HEK293 (cell line): ENCODE measurements at regions not wholly inside any gene's neighbourhood (a gene's known extent, or its start where the extent isn't known, plus 50 kb on each side); places are given as distances from the start of the nearest gene placed in this dataset.

Experiments
- EGR2 ChIP-seq: fragments of 450-650 bp; formaldehyde crosslinking; IDR thresholded peaks from 2 replicates; pipeline ENCODE4 v1.5.1; 2016; ENCODE audit warnings: low read depth, missing biosample characterization, missing genetic modification characterization
- FEZF1 ChIP-seq: fragments of 450-650 bp; formaldehyde crosslinking; IDR thresholded peaks from 2 replicates; pipeline ENCODE4 v1.5.1; 2016; ENCODE audit warnings: missing biosample characterization, missing genetic modification characterization
- GLI2 ChIP-seq: fragments of 450-650 bp; formaldehyde crosslinking; IDR thresholded peaks from 2 replicates; pipeline ENCODE4; 2017; ENCODE audit warnings: missing biosample characterization, missing genetic modification characterization, low read depth, borderline replicate concordance
- INSM2 ChIP-seq: fragments of 450-650 bp; formaldehyde crosslinking; IDR thresholded peaks from 2 replicates; pipeline ENCODE4 v1.5.1; 2016; ENCODE audit warnings: missing biosample characterization, missing genetic modification characterization
- PRDM10 ChIP-seq: fragments of 450-650 bp; formaldehyde crosslinking; IDR thresholded peaks from 2 replicates; pipeline ENCODE4 v1.5.1; 2016; ENCODE audit warnings: missing biosample characterization, missing genetic modification characterization
- SETDB1 ChIP-seq: IDR thresholded peaks from one replicate; pipeline ENCODE4 v1.6.1; 2017; ENCODE audit warnings: mild to moderate bottlenecking, low read length, moderate library complexity, mixed read lengths; ENCODE audit not compliant: insufficient read length
- ZBTB48 ChIP-seq: fragments of 450-650 bp; formaldehyde crosslinking; IDR thresholded peaks from 2 replicates; pipeline ENCODE4 v1.5.1; 2016; ENCODE audit warnings: missing biosample characterization, missing genetic modification characterization
- ZBTB6 ChIP-seq: fragments of 450-650 bp; formaldehyde crosslinking; IDR thresholded peaks from 2 replicates; pipeline ENCODE4 v1.5.1; 2017; ENCODE audit warnings: missing biosample characterization, missing genetic modification characterization
- ZBTB8A ChIP-seq: fragments of 450-650 bp; formaldehyde crosslinking; IDR thresholded peaks from 2 replicates; pipeline ENCODE4 v1.5.1; 2016; ENCODE audit warnings: missing biosample characterization, missing genetic modification characterization
- ZFHX2 ChIP-seq: fragments of 450-650 bp; formaldehyde crosslinking; conservative IDR thresholded peaks from 2 replicates; pipeline ENCODE4 v1.5.1; 2016; ENCODE audit warnings: missing biosample characterization, missing genetic modification characterization
- ZIC2 ChIP-seq: fragments of 450-650 bp; formaldehyde crosslinking; IDR thresholded peaks from 2 replicates; pipeline ENCODE4 v1.5.1; 2016; ENCODE audit warnings: missing biosample characterization, missing genetic modification characterization
- ZNF10 ChIP-seq: fragments of 450-650 bp; formaldehyde crosslinking; IDR thresholded peaks from 2 replicates; pipeline ENCODE4 v1.5.1; 2017; ENCODE audit warnings: missing biosample characterization, missing genetic modification characterization
- ZNF132 ChIP-seq: fragments of 450-650 bp; formaldehyde crosslinking; IDR thresholded peaks from 2 replicates; pipeline ENCODE4 v1.5.1; 2017; ENCODE audit warnings: missing biosample characterization, missing genetic modification characterization, borderline replicate concordance
- ZNF140 ChIP-seq: fragments of 450-650 bp; formaldehyde crosslinking; IDR thresholded peaks from 2 replicates; pipeline ENCODE4 v1.5.1; 2016; ENCODE audit warnings: missing biosample characterization, missing genetic modification characterization
- ZNF174 ChIP-seq: fragments of 450-650 bp; formaldehyde crosslinking; IDR thresholded peaks from 2 replicates; pipeline ENCODE4 v1.5.0; 2017; ENCODE audit warnings: missing biosample characterization, mild to moderate bottlenecking, missing genetic modification characterization
- ZNF211 ChIP-seq: fragments of 450-650 bp; formaldehyde crosslinking; IDR thresholded peaks from 2 replicates; pipeline ENCODE4 v1.5.1; 2016; ENCODE audit warnings: low read depth, missing biosample characterization, missing genetic modification characterization
- ZNF214 ChIP-seq: fragments of 450-650 bp; formaldehyde crosslinking; IDR thresholded peaks from 2 replicates; pipeline ENCODE4 v1.5.1; 2017; ENCODE audit warnings: missing biosample characterization, mild to moderate bottlenecking, missing genetic modification characterization, borderline replicate concordance
- ZNF24 ChIP-seq: fragments of 450-650 bp; formaldehyde crosslinking; IDR thresholded peaks from 2 replicates; pipeline ENCODE4 v1.5.1; 2016; ENCODE audit warnings: missing biosample characterization, missing genetic modification characterization
- ZNF26 ChIP-seq: fragments of 450-650 bp; formaldehyde crosslinking; IDR thresholded peaks from 2 replicates; pipeline ENCODE4 v1.5.1; 2016; ENCODE audit warnings: missing biosample characterization, missing genetic modification characterization
- ZNF354C ChIP-seq: fragments of 450-650 bp; formaldehyde crosslinking; IDR thresholded peaks from 2 replicates; pipeline ENCODE4 v1.5.1; 2016; ENCODE audit warnings: missing biosample characterization, missing genetic modification characterization, low read depth, borderline replicate concordance
- ZNF473 ChIP-seq: fragments of 450-650 bp; formaldehyde crosslinking; IDR thresholded peaks from 2 replicates; pipeline ENCODE4 v1.5.1; 2017; ENCODE audit warnings: missing biosample characterization, missing genetic modification characterization
- ZNF513 ChIP-seq: fragments of 450-650 bp; IDR thresholded peaks from 2 replicates; pipeline ENCODE4 v1.5.1; 2018; ENCODE audit warnings: missing biosample characterization, missing genetic modification characterization
- ZNF548 ChIP-seq: fragments of 450-650 bp; formaldehyde crosslinking; IDR thresholded peaks from 2 replicates; pipeline ENCODE4 v1.5.1; 2016; ENCODE audit warnings: missing biosample characterization, missing genetic modification characterization
- ZNF561 ChIP-seq: fragments of 450-650 bp; IDR thresholded peaks from 2 replicates; pipeline ENCODE4 v1.5.1; 2018; ENCODE audit warnings: missing biosample characterization, missing genetic modification characterization, borderline replicate concordance
- ZNF621 ChIP-seq: fragments of 450-650 bp; formaldehyde crosslinking; IDR thresholded peaks from 2 replicates; pipeline ENCODE4 v1.5.1; 2017; ENCODE audit warnings: missing biosample characterization, missing genetic modification characterization
- ZNF629 ChIP-seq: fragments of 450-650 bp; formaldehyde crosslinking; IDR thresholded peaks from 2 replicates; pipeline ENCODE4 v1.5.1; 2017; ENCODE audit warnings: missing biosample characterization, missing genetic modification characterization
- ZNF658 ChIP-seq: fragments of 450-650 bp; formaldehyde crosslinking; IDR thresholded peaks from 2 replicates; pipeline ENCODE4; 2016; ENCODE audit warnings: missing biosample characterization, missing genetic modification characterization
- ZNF692 ChIP-seq: fragments of 450-650 bp; formaldehyde crosslinking; IDR thresholded peaks from 2 replicates; pipeline ENCODE4 v1.5.1; 2016; ENCODE audit warnings: missing biosample characterization, missing genetic modification characterization
- ZNF785 ChIP-seq: fragments of 450-650 bp; formaldehyde crosslinking; IDR thresholded peaks from 2 replicates; pipeline ENCODE4 v1.5.1; 2016; ENCODE audit warnings: missing biosample characterization, missing genetic modification characterization
- ZSCAN23 ChIP-seq: fragments of 450-650 bp; formaldehyde crosslinking; IDR thresholded peaks from 2 replicates; pipeline ENCODE4 v1.5.1; 2016; ENCODE audit warnings: missing biosample characterization, missing genetic modification characterization

- TF ChIP-seq ZNF354C (tag by site-specific recombination) (no peak), ZNF473 (no peak), ZNF174 (no peak), ZNF692 (tag by site-specific recombination) (no peak), ZBTB48 (tag by site-specific recombination) (no peak; the same call in 1 of the 2 replicates), ZNF785 (tag by site-specific recombination) (no peak), PRDM10 (tag by site-specific recombination) (peak; percentile 59), ZNF658 (tag by site-specific recombination) (no peak), ZIC2 (peak; percentile 86), ZNF561 (tag by site-specific recombination) (no peak), GLI2 (tag by site-specific recombination) (no peak), ZNF621 (tag by site-specific recombination) (no peak), ZNF629 (tag by site-specific recombination) (peak; percentile 43), ZFHX2 (tag by site-specific recombination) (peak; percentile 92), INSM2 (no peak), SETDB1 (no peak), FEZF1 (peak; percentile 70), ZNF211 (no peak), ZNF140 (tag by site-specific recombination) (no peak), ZNF24 (tag by site-specific recombination) (0 out of 2 replicates have a peak, but pooled peaks have one; percentile 13), ZNF513 (tag by site-specific recombination) (no peak), ZSCAN23 (tag by site-specific recombination) (no peak), ZNF132 (tag by site-specific recombination) (no peak), ZBTB6 (tag by site-specific recombination) (no peak), ZNF548 (tag by site-specific recombination) (no peak), ZNF26 (tag by site-specific recombination) (no peak), ZNF10 (tag by site-specific recombination) (no peak), ZNF214 (no peak), ZBTB8A (tag by site-specific recombination) (peak; percentile 48; the same call in 1 of the 2 replicates), EGR2 (tag by site-specific recombination) (peak; percentile 92)
Measured at GRCh38 chr5:174338185-174339010, 292.9 kb downstream of the NSG2 start (continued).
